HG02970 (cell line): ENCODE measurements at regions not wholly inside any gene's neighbourhood (a gene's known extent, or its start where the extent isn't known, plus 50 kb on each side); places are given as distances from the start of the nearest gene placed in this dataset.
"Not testable (repeated sequence)": the region's sequence is repeated elsewhere in the genome, so short reads cannot be mapped to it uniquely, and the experiment has no call there.

Source experiments
- ATAC-seq: cut with Tn5 transposase; IDR thresholded peaks from one replicate; pipeline ENCODE4 v1.9.1; 2021; ENCODE audit warnings: mild to moderate bottlenecking, moderate library complexity, moderate number of reproducible peaks; ENCODE audit not compliant: unreplicated experiment, low FRiP score

GRCh38 chr15:26280281-26280680 lies 417.2 kb upstream of the ATP10A start:
- no peak for ATAC-seq

- ATAC-seq, result no peak
Measured at GRCh38 chr15:26261966-26262365, 398.8 kb upstream of the ATP10A start.

GRCh38 chr15:26261413-26261812 lies 398.3 kb upstream of the ATP10A start:
- no peak for ATAC-seq

- no peak for ATAC-seq
Measured at GRCh38 chr15:26260517-26261133, 397.5 kb upstream of the ATP10A start.

GRCh38 chr15:26259581-26259980 lies 396.5 kb upstream of the ATP10A start:
- ATAC-seq, result no peak

GRCh38 chr15:26244782-26245181 lies 381.7 kb upstream of the ATP10A start:
- ATAC-seq, result not testable (repeated sequence)

GRCh38 chr15:26243382-26243781 lies 380.3 kb upstream of the ATP10A start:
- no peak for ATAC-seq

- no peak for ATAC-seq
Measured at GRCh38 chr15:26242565-26243071, 379.5 kb upstream of the ATP10A start.

- no peak for ATAC-seq
Measured at GRCh38 chr15:26235864-26236263, 372.7 kb upstream of the ATP10A start.

- ATAC-seq, result no peak
Measured at GRCh38 chr15:26234976-26235767, 372.0 kb upstream of the ATP10A start.

- ATAC-seq, result no peak
Measured at GRCh38 chr15:26232691-26233090, 369.6 kb upstream of the ATP10A start.

GRCh38 chr15:26231096-26231495 lies 368.0 kb upstream of the ATP10A start:
- no peak for ATAC-seq

- no peak for ATAC-seq
Measured at GRCh38 chr15:26224266-26224665, 361.1 kb upstream of the ATP10A start.

- ATAC-seq, result no peak
Measured at GRCh38 chr15:26223720-26224119, 360.6 kb upstream of the ATP10A start.

- no peak for ATAC-seq
Measured at GRCh38 chr15:26222781-26223180, 359.7 kb upstream of the ATP10A start.

GRCh38 chr15:26217043-26217442 lies 353.9 kb upstream of the ATP10A start:
- not testable (repeated sequence) for ATAC-seq

GRCh38 chr15:26214290-26214689 lies 351.2 kb upstream of the ATP10A start:
- no peak for ATAC-seq

- ATAC-seq, result no peak
Measured at GRCh38 chr15:26213427-26213826, 350.3 kb upstream of the ATP10A start.

GRCh38 chr15:26212109-26212508 lies 349.0 kb upstream of the ATP10A start:
- no peak for ATAC-seq

- no peak for ATAC-seq
Measured at GRCh38 chr15:26210980-26211379, 347.9 kb upstream of the ATP10A start.

GRCh38 chr15:26201177-26201858 lies 338.2 kb upstream of the ATP10A start:
- ATAC-seq, result no peak
